GM19324 (cell line): ENCODE measurements at regions not wholly inside any gene's neighbourhood (a gene's known extent, or its start where the extent isn't known, plus 50 kb on each side); places are given as distances from the start of the nearest gene placed in this dataset.

Experiments
- ATAC-seq: cut with Tn5 transposase; IDR thresholded peaks from one replicate; pipeline ENCODE4 v1.9.1; 2021; ENCODE audit warnings: mild to moderate bottlenecking, moderate library complexity; ENCODE audit not compliant: unreplicated experiment, low FRiP score

GRCh38 chr5:56291079-56291643, 58.0 kb upstream of the ANKRD55 start:
- no peak for ATAC-seq

GRCh38 chr5:56290378-56291078, 57.4 kb upstream of the ANKRD55 start:
- ATAC-seq = no peak

GRCh38 chr5:56289602-56289987, 56.5 kb upstream of the ANKRD55 start:
- ATAC-seq = no peak

DNA sequence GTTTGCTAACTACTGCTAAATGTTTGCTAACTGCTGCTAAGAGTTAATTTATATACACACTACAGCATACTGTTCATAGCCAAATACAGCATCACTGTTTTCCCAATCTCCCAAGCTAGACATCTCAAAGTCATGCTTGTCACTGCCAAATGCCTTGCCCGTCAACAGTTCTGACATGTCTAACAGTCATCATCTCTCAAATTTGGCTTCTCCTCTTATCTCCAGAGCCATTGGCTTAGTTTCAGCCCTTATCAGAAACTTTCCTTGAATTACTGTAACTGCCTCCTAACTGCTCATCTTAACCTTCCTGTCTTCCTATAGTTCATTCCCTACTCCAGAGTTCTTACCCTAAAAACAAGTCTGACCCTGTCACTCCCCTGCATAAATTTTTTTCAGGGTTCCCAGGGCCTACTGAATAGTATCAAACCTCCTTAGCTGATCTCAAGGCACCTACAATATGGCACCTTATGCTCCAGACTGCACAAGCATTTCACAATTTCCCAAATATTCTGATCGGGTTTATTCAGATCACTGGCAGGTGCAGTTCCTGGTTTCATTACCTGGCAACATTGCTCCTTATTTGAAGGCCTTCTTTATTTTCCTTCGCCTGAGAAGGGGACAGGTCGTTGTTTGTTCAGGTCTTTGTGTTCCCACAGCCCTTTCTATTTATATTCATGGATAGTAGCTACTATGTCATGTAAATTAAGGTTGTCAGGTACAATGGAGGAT, 55.9 kb upstream of the ANKRD55 start:
- ATAC-seq = no peak

DNA sequence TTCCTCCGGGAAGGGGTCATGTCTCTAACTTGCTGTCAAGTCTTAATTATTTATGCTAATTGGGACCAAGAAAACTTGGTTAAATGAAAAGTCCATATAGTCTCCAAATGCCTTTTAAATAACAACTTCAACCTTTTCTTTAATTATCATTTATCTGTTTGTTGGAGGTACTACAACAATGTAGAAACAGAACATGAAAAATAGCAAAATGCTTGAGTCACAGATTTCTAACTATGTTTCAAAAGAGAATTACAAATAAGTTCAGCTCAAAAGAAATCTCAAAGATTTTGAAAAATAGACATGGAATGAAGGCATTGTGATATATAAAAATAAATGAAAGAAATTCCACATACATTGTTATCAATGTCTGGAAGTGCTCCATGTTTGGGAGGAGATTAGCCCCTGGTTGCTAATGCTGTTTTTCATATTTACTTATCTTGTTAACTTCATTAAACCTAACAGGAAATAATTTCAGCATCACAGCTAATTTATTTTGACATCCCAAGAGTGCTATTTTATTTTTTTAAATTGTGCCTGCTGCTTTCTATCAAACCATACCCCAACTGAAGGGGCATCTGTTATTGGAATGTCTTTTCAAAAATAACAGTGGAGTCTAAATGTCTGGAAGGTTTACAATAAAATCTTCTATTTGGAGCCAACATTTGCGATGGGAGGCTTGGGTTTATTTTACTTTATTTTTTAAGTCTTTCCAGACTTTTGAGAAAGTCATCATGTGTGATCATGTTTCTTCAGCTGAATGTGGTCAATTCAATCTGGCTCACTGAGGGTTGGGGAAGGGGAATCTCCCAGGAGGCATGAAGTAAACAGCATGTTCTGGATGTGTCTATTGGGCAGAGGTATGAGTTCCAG, 53.1 kb upstream of the ANKRD55 start:
- no peak for ATAC-seq

- ATAC-seq = no peak
Observed at GRCh38 chr5:56282951-56283350, 49.8 kb upstream of the ANKRD55 start.
